GM19395 (cell line): ENCODE measurements at regions not wholly inside any gene's neighbourhood (a gene's known extent, or its start where the extent isn't known, plus 50 kb on each side); places are given as distances from the start of the nearest gene placed in this dataset.

Source experiments
- ATAC-seq: cut with Tn5 transposase; IDR thresholded peaks from one replicate; pipeline ENCODE4 v1.9.1; 2021; ENCODE audit warnings: mild to moderate bottlenecking, moderate library complexity; ENCODE audit not compliant: unreplicated experiment

GRCh38 chr13:31925079-31925478, 106.5 kb upstream of the FRY start:
- ATAC-seq = no peak

- no peak for ATAC-seq
Measured at GRCh38 chr13:31927219-31927653, 104.3 kb upstream of the FRY start.

- no peak for ATAC-seq
Measured at GRCh38 chr13:31929031-31929770, 102.4 kb upstream of the FRY start.

- ATAC-seq = peak; percentile 34
Measured at GRCh38 chr13:31930490-31930889, 101.1 kb upstream of the FRY start.

GRCh38 chr13:31930901-31931522, 100.6 kb upstream of the FRY start:
- ATAC-seq = peak; percentile 100

- ATAC-seq = no peak
Measured at GRCh38 chr13:31937436-31937835, 94.1 kb upstream of the FRY start.

GRCh38 chr13:31940076-31940475, 91.5 kb upstream of the FRY start:
- no peak for ATAC-seq

- ATAC-seq = no peak
Measured at GRCh38 chr13:31943591-31943990, 88.0 kb upstream of the FRY start.

- ATAC-seq = no peak
Measured at GRCh38 chr13:31944262-31945160, 87.1 kb upstream of the FRY start.

GRCh38 chr13:31945202-31945961, 86.2 kb upstream of the FRY start:
- no peak for ATAC-seq

- ATAC-seq = no peak
Measured at GRCh38 chr13:31946091-31946770, 85.3 kb upstream of the FRY start.

- no peak for ATAC-seq
Measured at GRCh38 chr13:31947105-31947504, 84.5 kb upstream of the FRY start.

GRCh38 chr13:31947506-31947905, 84.1 kb upstream of the FRY start:
- no peak for ATAC-seq

- no peak for ATAC-seq
Measured at GRCh38 chr13:31949486-31949885, 82.1 kb upstream of the FRY start.

GRCh38 chr13:31950111-31950815, 81.3 kb upstream of the FRY start:
- no peak for ATAC-seq

- peak; percentile 95 for ATAC-seq
Measured at GRCh38 chr13:31951215-31951678, 80.3 kb upstream of the FRY start.

GRCh38 chr13:31952641-31953380, 78.8 kb upstream of the FRY start:
- ATAC-seq = no peak

GRCh38 chr13:31955101-31955500, 76.5 kb upstream of the FRY start:
- no peak for ATAC-seq

GRCh38 chr13:31955741-31956140, 75.8 kb upstream of the FRY start:
- ATAC-seq = no peak
